22Rv1 (cell line): ENCODE measurements at regions not wholly inside any gene's neighbourhood (a gene's known extent, or its start where the extent isn't known, plus 50 kb on each side); places are given as distances from the start of the nearest gene placed in this dataset.

Experiments
- CTCF ChIP-seq: fragments of 450-650 bp; IDR thresholded peaks from 2 replicates; pipeline ENCODE4 v1.5.1; 2017; ENCODE audit warnings: mild to moderate bottlenecking
- ZFX ChIP-seq: fragments of 450-650 bp; IDR thresholded peaks from 2 replicates; pipeline ENCODE4 v1.6.1; 2017; ENCODE audit warnings: antibody characterized with exemption, borderline replicate concordance

- TF ChIP-seq CTCF (no peak), ZFX (no peak)
Observed at GRCh38 chr1:30014031-30014430, 709.4 kb downstream of the MATN1 start.
